HG03045 (cell line): ENCODE measurements at regions not wholly inside any gene's neighbourhood (a gene's known extent, or its start where the extent isn't known, plus 50 kb on each side); places are given as distances from the start of the nearest gene placed in this dataset.
"Not testable (repeated sequence)": the region's sequence is repeated elsewhere in the genome, so short reads cannot be mapped to it uniquely, and the experiment has no call there.

Experiments used
- ATAC-seq: cut with Tn5 transposase; IDR thresholded peaks from one replicate; pipeline ENCODE4 v1.9.1; 2021; ENCODE audit warnings: mild to moderate bottlenecking, moderate library complexity; ENCODE audit not compliant: unreplicated experiment

DNA sequence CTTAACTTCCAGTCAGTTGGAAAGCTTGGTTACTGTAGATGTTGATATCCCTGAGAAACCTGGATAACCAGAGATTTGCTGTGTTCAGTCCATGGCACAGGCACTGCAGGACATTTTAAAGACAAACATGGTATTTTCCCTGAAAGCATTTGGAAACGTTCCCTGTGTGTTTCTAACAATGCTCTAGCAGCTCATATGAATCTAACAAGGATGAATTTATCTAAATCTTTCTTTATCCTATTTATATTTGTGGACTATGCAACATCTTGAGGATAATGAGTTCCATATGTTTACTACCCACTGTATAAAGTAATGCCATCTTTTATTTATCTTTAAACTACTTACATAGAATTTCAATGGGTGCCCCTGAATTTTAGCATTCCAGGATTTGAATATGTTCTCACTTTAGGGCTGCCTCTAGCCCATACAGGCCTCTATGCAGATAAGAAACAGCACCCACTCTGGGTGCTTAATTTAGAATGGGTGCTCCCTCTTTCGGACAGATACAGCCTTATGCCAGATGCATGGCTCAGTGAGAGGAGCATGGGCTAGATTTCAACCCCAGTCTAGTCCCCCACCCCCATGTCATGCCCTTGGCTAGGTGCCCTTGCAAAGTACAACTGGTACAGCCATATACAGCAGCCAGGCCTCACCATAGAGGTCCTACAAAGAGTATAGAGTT lies 50.6 kb upstream of the NEMP2 start:
- ATAC-seq, result no peak

DNA sequence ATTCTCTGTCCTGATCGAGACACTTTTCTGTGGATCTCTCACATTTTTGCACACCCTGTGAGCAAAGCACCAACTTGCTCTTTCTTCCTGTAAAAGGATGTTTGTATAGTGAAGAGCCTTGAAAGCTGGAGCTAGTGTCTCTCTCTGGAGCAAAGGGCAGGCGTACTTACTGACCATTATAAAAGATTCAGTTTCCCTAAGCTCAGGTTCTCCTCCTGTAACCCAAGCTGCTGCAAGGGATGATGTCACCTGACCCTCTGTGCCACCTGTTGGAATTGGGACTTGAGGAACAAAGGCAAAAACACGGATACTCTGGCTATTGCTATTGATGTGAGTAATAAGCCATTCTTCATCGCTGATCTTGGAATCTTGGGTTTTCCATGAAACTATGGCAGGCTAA lies 52.6 kb upstream of the NEMP2 start:
- ATAC-seq, result no peak

- ATAC-seq, result peak; percentile 38
These were observed 54.5 kb upstream of the NEMP2 start for GRCh38 chr2:190589008-190589407.

- no peak for ATAC-seq
These were observed 56.9 kb upstream of the NEMP2 start for GRCh38 chr2:190591437-190591836.

GRCh38 chr2:190592831-190593230 lies 56.1 kb upstream of the NAB1 start:
- ATAC-seq, result no peak

GRCh38 chr2:190595879-190596278 lies 53.0 kb upstream of the NAB1 start:
- not testable (repeated sequence) for ATAC-seq

GRCh38 chr2:190596993-190597392 lies 51.9 kb upstream of the NAB1 start:
- ATAC-seq, result no peak

DNA sequence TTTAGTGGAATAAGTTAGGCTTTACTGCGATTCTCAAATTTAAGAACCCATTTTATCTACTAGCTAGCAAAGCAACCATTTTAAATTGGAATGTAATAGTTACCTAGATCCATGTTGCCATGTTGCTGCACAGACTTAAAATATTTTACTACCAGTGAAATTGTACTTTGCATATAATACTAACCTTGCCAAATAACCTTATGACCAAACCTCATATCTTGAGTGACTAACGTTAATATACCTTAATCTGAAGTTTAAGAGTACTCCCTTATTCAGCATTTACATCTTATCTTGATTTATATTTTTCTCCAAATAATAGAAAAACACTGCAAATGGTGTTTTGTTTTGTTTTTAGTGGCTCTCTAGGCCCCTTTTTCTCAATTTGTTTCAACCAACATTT lies 50.3 kb upstream of the NAB1 start:
- no peak for ATAC-seq

DNA sequence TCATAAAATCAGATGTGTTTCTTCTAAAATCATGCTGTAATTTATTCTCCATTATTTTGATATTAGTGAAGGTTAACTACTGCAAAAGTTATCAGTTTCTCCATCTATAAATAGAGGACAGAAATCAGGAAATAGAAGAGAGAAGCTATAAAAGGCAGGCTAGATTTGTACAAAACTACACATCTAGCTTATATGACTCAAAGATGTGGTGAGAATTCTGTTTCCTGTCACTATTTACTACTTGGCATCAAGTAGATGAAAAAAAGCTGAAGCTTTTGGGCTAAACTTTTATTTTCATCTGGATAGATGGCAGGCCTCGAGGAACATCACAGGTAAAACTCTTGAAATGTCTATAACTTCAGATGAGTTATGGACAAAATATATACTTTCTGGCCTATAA lies 49.8 kb upstream of the NAB1 start:
- no peak for ATAC-seq
